Prostate gland (tissue), 2 donors: ENCODE measurements at regions not wholly inside any gene's neighbourhood (a gene's known extent, or its start where the extent isn't known, plus 50 kb on each side); places are given as distances from the start of the nearest gene placed in this dataset.

Source experiments
- CTCF ChIP-seq, 4 experiments: fragments of 200-600 bp in 2 of 4; fragments of 450-650 bp in 2 of 4; sonication (generic) in 2 of 4; IDR thresholded peaks; 1 replicate in 3 of 4; 2 replicates in 1 of 4; pipeline ENCODE4 v1.5.1; 2016 to 2019; ENCODE audit warnings: antibody characterized with exemption in 4 of 4, mild to moderate bottlenecking in 2 of 4, moderate library complexity in 2 of 4
- POLR2A ChIP-seq: fragments of 450-650 bp; IDR thresholded peaks from one replicate; pipeline ENCODE4 v1.6.1; 2016; ENCODE audit warnings: antibody characterized with exemption, mild to moderate bottlenecking
- POLR2AphosphoS5 ChIP-seq: sonication (generic); formaldehyde crosslinking; IDR thresholded peaks from one replicate; pipeline ENCODE4 v1.6.1; 2017; ENCODE audit warnings: antibody characterized with exemption

GRCh38 chr13:31869582-31869981, 130.3 kb downstream of the RXFP2 start:
- no peak for TF ChIP-seq POLR2A
- no peak for TF ChIP-seq CTCF (IDR thresholded peaks at IDR 0.05)
- no peak for TF ChIP-seq POLR2AphosphoS5
